ENCODE measurements at regions not wholly inside any gene's neighbourhood (a gene's known extent, or its start where the extent isn't known, plus 50 kb on each side); places are given as distances from the start of the nearest gene placed in this dataset.

DNA sequence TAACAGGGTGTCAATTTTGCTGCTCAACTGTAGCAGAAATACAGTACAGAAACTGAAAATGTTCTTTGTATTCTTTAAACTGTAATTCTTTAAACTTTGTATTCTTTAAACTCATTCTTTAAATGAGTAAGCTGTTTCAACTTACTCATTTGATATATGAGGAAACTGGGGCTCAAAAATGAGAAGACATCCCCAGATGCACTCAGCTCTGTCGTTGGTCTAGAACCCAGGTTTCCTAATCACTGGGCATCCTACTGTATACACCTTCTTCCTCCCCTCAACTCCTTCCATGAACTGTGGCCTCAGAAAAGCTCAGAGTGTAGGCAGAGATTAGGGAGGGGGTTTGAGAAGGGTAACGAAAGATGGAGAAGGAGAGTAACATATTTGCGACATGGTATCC lies 136.5 kb upstream of the MAST4 start:
- TF ChIP-seq NANOG (IDR thresholded peaks at IDR 0.05; ENCODE audit: insufficient read depth, low read depth, low read length, poor library complexity, severe bottlenecking): no peak
- no peak for TF ChIP-seq EZH2 (IDR thresholded peaks at IDR 0.05; ENCODE audit: low read depth, low read length, severe bottlenecking)
- no peak for TF ChIP-seq TAF7 (optimal IDR thresholded peaks at IDR 0.05; ENCODE audit: borderline replicate concordance, low read depth, low read length)
- no peak for TF ChIP-seq SIN3A (conservative IDR thresholded peaks at IDR 0.05 in 1 of 2, IDR thresholded peaks at IDR 0.05 in 1 of 2; ENCODE audit: low read depth in 1 of 2, low read length in 2 of 2)
- no peak for TF ChIP-seq RAD21 (IDR thresholded peaks at IDR 0.05 in 1 of 2, conservative IDR thresholded peaks at IDR 0.05 in 1 of 2; ENCODE audit: low read depth in 2 of 2, low read length in 2 of 2)
- no peak for TF ChIP-seq RXRA (IDR thresholded peaks at IDR 0.05; ENCODE audit: insufficient read depth, low read depth, low read length)
- Histone ChIP-seq H3K4me2 (ENCODE audit: insufficient read depth in 1 of 2, low read depth in 2 of 2, low read length in 2 of 2) (no peak overlapping the region), H3K4me1 (replicated peaks in 1 of 4; ENCODE audit: control insufficient read depth in 3 of 4, insufficient read depth in 4 of 4, low read length in 3 of 4) (no peaks in the 10 kb centered on the region), H4K5ac (ENCODE audit: insufficient read length, low read depth, low read length) (no peak overlapping the region), H3K18ac (ENCODE audit: extremely low read depth, low read length) (no peak overlapping the region), H3K79me1 (ENCODE audit: low read depth, low read length) (no peaks in the 10 kb centered on the region), H4K91ac (replicated peaks; ENCODE audit: insufficient read length, low read length) (no peak overlapping the region), H2AK5ac (ENCODE audit: low read depth, low read length) (no peak overlapping the region), H3K4me3 (ENCODE audit: extremely low read depth in 1 of 4, insufficient read depth in 2 of 4, low read depth in 3 of 4, low read length in 4 of 4) (no peak overlapping the region), H3K23ac (ENCODE audit: insufficient read length) (no peak overlapping the region), H3K56ac (replicated peaks; ENCODE audit: insufficient read length, low read depth, low read length) (no peak overlapping the region), H3K23me2 (ENCODE audit: low read depth, low read length) (no peaks in the 10 kb centered on the region), H2BK120ac (replicated peaks; ENCODE audit: low read depth, low read length) (no peak overlapping the region), H3K27ac (ENCODE audit: low read depth, low read length) (no peak overlapping the region), H4K20me1 (replicated peaks in 1 of 2; ENCODE audit: control insufficient read depth in 1 of 2, insufficient read depth in 2 of 2, low read length in 2 of 2) (no peaks in the 10 kb centered on the region), H2BK20ac (ENCODE audit: low read length) (no peak overlapping the region), H3K4ac (replicated peaks; ENCODE audit: insufficient read length, low read depth, low read length) (no peak overlapping the region), H2BK15ac (ENCODE audit: low read length) (no peak overlapping the region), H3K36me3 (ENCODE audit: control insufficient read depth in 2 of 4, insufficient read depth in 4 of 4, low read length in 3 of 4) (no peaks in the 10 kb centered on the region), H2BK12ac (ENCODE audit: low read depth, low read length) (no peak overlapping the region), H2AFZ (ENCODE audit: low read length) (no peak overlapping the region), H3K9ac (replicated peaks in 1 of 4; ENCODE audit: extremely low read depth in 1 of 4, low read depth in 3 of 4, low read length in 3 of 4) (no peak overlapping the region), H3K9me3 (ENCODE audit: insufficient read depth in 2 of 2, low read depth in 1 of 2, low read length in 1 of 2) (peaks cover 3 to 8% of the 10 kb centered on the region in 2 experiments; a peak in 1 of 4 replicates), H3K14ac (ENCODE audit: insufficient read length) (no peak overlapping the region), H4K8ac (ENCODE audit: extremely low read depth, insufficient read depth, low read length) (no peak overlapping the region), H2BK5ac (ENCODE audit: low read depth, low read length) (no peak overlapping the region), H3K79me2 (ENCODE audit: control insufficient read depth in 1 of 2, insufficient read depth in 2 of 2, low read length in 2 of 2) (no peaks in the 10 kb centered on the region), H3K27me3 (replicated peaks in 1 of 4; ENCODE audit: control insufficient read depth in 3 of 4, extremely low read depth in 1 of 4, insufficient read depth in 3 of 4, low read length in 3 of 4) (no peaks in the 10 kb centered on the region)
- FAIRE-seq (no peak), DNase-seq (ENCODE audit: low read depth in 1 of 2, low spot score in 2 of 2) (no peak)
- ChIA-PET POLR2A (ENCODE audit: partially characterized antibody) (no interaction called here), CTCF (ENCODE audit: partially characterized antibody) (interaction anchor here (1.4 to 1.5 kb wide), 2 partner anchors 23 to 153 kb away, joined by 3 read pairs; no protein-coding TSS in a partner anchor)
- WGBS, 2 experiments (ENCODE audit: extremely low coverage in 1 of 2, insufficient coverage in 1 of 2, insufficient read length in 1 of 2, insufficient replicate concordance in 2 of 2, low coverage in 1 of 2, low lambda C conversion rate in 2 of 2, missing lambda C conversion rate in 1 of 2): 90% methylated on average over 3 of the region's 3 CpGs; no CpG with 5 or more reads in 1 of the 2 experiments
